ENCODE measurements at regions not wholly inside any gene's neighbourhood (a gene's known extent, or its start where the extent isn't known, plus 50 kb on each side); places are given as distances from the start of the nearest gene placed in this dataset.

DNA sequence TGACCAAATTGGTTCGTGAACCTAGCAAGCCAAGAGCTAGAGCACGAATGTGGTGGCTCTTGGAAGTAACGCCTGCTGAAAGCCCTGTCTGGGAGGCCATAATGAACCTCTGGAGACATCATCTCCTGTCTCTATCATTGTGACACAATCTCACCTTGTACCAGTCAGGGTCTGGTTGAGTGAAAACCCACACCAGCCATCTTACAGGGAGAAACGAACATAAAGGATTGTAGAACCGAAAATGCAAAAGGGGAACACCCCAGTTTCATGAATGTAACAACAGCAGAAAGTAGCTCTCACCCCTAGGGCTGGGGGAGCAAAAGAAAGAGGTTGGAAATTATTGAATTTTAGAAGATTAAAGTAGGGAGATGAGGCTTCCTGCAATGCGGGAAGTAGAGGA, 50.9 kb upstream of the TAB2 start:
- Histone ChIP-seq H3K4me3 (ENCODE audit: low read length) (no peak overlapping the region), H3K36me3 (ENCODE audit: low read depth, low read length) (no peaks in the 10 kb centered on the region), H3K27me3 (ENCODE audit: low read length) (no peaks in the 10 kb centered on the region), H4K20me1 (ENCODE audit: low read length) (no peaks in the 10 kb centered on the region), H3K4me2 (ENCODE audit: low read length) (no peak overlapping the region), H2AFZ (ENCODE audit: low read length) (no peak overlapping the region), H3K9me3 (ENCODE audit: low read length) (no peaks in the 10 kb centered on the region), H3K9ac (ENCODE audit: low read length) (no peak overlapping the region), H3K27ac (ENCODE audit: low read length) (no peak overlapping the region), H3K9me2 (replicated peaks; ENCODE audit: low read length) (no peaks in the 10 kb centered on the region), H3F3A (ENCODE audit: low read length, unreplicated experiment) (no peaks in the 10 kb centered on the region), H3K4me1 (ENCODE audit: insufficient read depth, low read length) (no peaks in the 10 kb centered on the region), H3K79me2 (ENCODE audit: low read length) (no peaks in the 10 kb centered on the region)
- intact Hi-C loops (cut with micrococcal nuclease), result no loop called here
- POLR2A ChIA-PET (ENCODE audit: unreplicated experiment), result no interaction called here
- CTCF ChIA-PET, result no interaction called here
- TF ChIP-seq, protein P1, sequence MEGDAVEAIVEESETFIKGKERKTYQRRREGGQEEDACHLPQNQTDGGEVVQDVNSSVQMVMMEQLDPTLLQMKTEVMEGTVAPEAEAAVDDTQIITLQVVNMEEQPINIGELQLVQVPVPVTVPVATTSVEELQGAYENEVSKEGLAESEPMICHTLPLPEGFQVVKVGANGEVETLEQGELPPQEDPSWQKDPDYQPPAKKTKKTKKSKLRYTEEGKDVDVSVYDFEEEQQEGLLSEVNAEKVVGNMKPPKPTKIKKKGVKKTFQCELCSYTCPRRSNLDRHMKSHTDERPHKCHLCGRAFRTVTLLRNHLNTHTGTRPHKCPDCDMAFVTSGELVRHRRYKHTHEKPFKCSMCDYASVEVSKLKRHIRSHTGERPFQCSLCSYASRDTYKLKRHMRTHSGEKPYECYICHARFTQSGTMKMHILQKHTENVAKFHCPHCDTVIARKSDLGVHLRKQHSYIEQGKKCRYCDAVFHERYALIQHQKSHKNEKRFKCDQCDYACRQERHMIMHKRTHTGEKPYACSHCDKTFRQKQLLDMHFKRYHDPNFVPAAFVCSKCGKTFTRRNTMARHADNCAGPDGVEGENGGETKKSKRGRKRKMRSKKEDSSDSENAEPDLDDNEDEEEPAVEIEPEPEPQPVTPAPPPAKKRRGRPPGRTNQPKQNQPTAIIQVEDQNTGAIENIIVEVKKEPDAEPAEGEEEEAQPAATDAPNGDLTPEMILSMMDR (conservative IDR thresholded peaks at IDR 0.05; ENCODE audit: low read depth, low read length), result no peak
- TF ChIP-seq EZH2 (IDR thresholded peaks at IDR 0.05; ENCODE audit: low read length, unreplicated experiment), result no peak
- no peak for ATAC-seq
- no TSS peak for BruUV-seq (replicated peaks)
- DNase-seq, result no peak

DNA sequence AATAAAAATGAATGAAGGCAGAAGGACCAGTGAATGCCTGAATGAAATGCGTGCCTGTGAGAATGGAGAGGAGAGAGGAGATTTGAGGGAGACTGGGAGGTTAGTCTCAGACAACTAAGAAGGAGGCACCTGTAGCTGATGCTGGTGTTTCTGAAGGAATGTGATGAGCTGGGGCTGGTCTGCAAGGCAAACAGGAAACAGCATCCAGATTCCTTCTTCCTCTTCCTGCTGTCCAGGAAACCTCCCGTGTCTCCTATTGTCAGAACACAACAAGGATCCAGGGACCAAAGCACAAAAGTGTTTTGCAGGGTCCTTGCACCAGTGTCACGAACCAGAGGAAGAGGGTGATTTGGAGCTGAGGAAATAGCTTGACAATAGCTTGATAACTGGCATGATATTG, 50.4 kb upstream of the TAB2 start:
- BruUV-seq (replicated peaks), result no TSS peak
- CTCF ChIA-PET, result no interaction called here
- TF ChIP-seq EZH2phosphoT487 (IDR thresholded peaks at IDR 0.05; ENCODE audit: borderline replicate concordance, low read length) (no peak), EZH2 (IDR thresholded peaks at IDR 0.05; ENCODE audit: low read length, unreplicated experiment) (no peak)
- TF ChIP-seq, protein P1 (conservative IDR thresholded peaks at IDR 0.05; ENCODE audit: low read depth, low read length), result no peak
- H3K9me2 ChIP-seq (replicated peaks; ENCODE audit: low read length), result no peaks in the 10 kb centered on the region
- H3K9ac ChIP-seq (ENCODE audit: low read length), result no peak overlapping the region
- H3K4me3 ChIP-seq (ENCODE audit: low read length), result no peak overlapping the region
- no peaks in the 10 kb centered on the region for H3K9me3 ChIP-seq (ENCODE audit: low read length)
- DNase-seq (no peak), ATAC-seq (no peak)
- no peaks in the 10 kb centered on the region for H3F3A ChIP-seq (ENCODE audit: low read length, unreplicated experiment)
- POLR2A ChIA-PET (ENCODE audit: unreplicated experiment), result no interaction called here
- no peaks in the 10 kb centered on the region for H3K36me3 ChIP-seq (ENCODE audit: low read depth, low read length)
- no peak overlapping the region for H3K4me2 ChIP-seq (ENCODE audit: low read length)
- H3K27ac ChIP-seq (ENCODE audit: low read length), result no peak overlapping the region
- H3K27me3 ChIP-seq (ENCODE audit: low read length), result no peaks in the 10 kb centered on the region
- no peak overlapping the region for H2AFZ ChIP-seq (ENCODE audit: low read length)
- H3K4me1 ChIP-seq (ENCODE audit: insufficient read depth, low read length), result no peaks in the 10 kb centered on the region
- intact Hi-C loops (cut with micrococcal nuclease), result no loop called here
- no peaks in the 10 kb centered on the region for H3K79me2 ChIP-seq (ENCODE audit: low read length)
- no peaks in the 10 kb centered on the region for H4K20me1 ChIP-seq (ENCODE audit: low read length)

DNA sequence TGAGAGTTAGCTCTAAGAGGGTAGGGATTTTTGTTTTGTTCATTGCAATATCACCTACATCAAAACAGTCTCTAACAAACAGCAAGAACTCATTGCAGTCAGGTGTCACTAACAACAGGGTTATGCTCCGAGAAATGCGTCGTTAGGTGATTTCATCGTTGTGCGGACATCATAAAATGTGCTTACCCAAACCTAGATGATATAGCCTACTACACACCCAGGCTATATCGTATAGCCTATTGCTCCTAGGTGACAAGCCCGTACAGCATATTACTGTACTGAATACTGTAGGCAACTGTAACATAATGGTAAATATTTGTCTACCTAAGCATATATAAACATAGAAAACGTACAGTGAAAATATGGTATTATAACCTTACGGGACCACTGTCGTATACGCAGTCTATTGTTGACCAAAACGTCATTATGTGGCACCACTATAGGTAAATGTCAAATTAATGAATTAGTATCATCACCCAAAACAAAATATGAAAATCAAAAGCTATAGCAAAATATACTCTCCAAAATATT, 49.9 kb upstream of the TAB2 start:
- ChIA-PET CTCF (no interaction called here), POLR2A (ENCODE audit: unreplicated experiment) (no interaction called here)
- Histone ChIP-seq H3K27me3 (ENCODE audit: low read length) (no peaks in the 10 kb centered on the region), H3K79me2 (ENCODE audit: low read length) (no peaks in the 10 kb centered on the region), H4K20me1 (ENCODE audit: low read length) (no peaks in the 10 kb centered on the region), H3K4me2 (ENCODE audit: low read length) (no peak overlapping the region), H3K9me2 (replicated peaks; ENCODE audit: low read length) (no peaks in the 10 kb centered on the region), H3K27ac (ENCODE audit: low read length) (no peak overlapping the region), H3K9ac (ENCODE audit: low read length) (no peak overlapping the region), H3K9me3 (ENCODE audit: low read length) (no peaks in the 10 kb centered on the region), H3K4me3 (ENCODE audit: low read length) (no peak overlapping the region), H3K36me3 (ENCODE audit: low read depth, low read length) (no peaks in the 10 kb centered on the region), H3K4me1 (ENCODE audit: insufficient read depth, low read length) (no peaks in the 10 kb centered on the region), H2AFZ (ENCODE audit: low read length) (no peak overlapping the region), H3F3A (ENCODE audit: low read length, unreplicated experiment) (no peaks in the 10 kb centered on the region)
- no TSS peak for BruUV-seq (replicated peaks)
- ATAC-seq, result no peak
- DNase-seq, result no peak
- intact Hi-C loops (cut with micrococcal nuclease), result no loop called here
- TF ChIP-seq, protein P1 (conservative IDR thresholded peaks at IDR 0.05; ENCODE audit: low read depth, low read length), result no peak
- no peak for TF ChIP-seq EZH2 (IDR thresholded peaks at IDR 0.05; ENCODE audit: low read length, unreplicated experiment)
- TF ChIP-seq EZH2phosphoT487 (IDR thresholded peaks at IDR 0.05; ENCODE audit: borderline replicate concordance, low read length), result no peak
